H9 (cell line): ENCODE measurements at regions not wholly inside any gene's neighbourhood (a gene's known extent, or its start where the extent isn't known, plus 50 kb on each side); places are given as distances from the start of the nearest gene placed in this dataset.

Experiments
- DNase-seq: peaks from one replicate; pipeline ENCODE4 v3.0.0-alpha.2; 2017
- H2AFZ ChIP-seq: one replicate; pipeline ENCODE4 v1.6.1; 2013; ENCODE audit warnings: mild to moderate bottlenecking, low read length, control low read depth, moderate library complexity
- H2AK5ac ChIP-seq: 2 replicates; pipeline ENCODE4 v1.6.1; 2013; ENCODE audit warnings: low read length, control low read depth, mixed read lengths; ENCODE audit not compliant: insufficient read length
- H2BK120ac ChIP-seq: one replicate; pipeline ENCODE4 v1.6.1; 2013; ENCODE audit warnings: low read depth, mild to moderate bottlenecking, low read length, control low read depth, inconsistent platforms; ENCODE audit not compliant: poor library complexity, severe bottlenecking
- H2BK12ac ChIP-seq: 2 replicates; pipeline ENCODE4 v1.6.1; 2013; ENCODE audit warnings: low read length, control low read depth, mixed read lengths, low read depth; ENCODE audit not compliant: insufficient read length
- H2BK15ac ChIP-seq: 2 replicates; pipeline ENCODE4 v1.6.1; 2013; ENCODE audit warnings: low read depth, low read length, control low read depth
- H2BK20ac ChIP-seq: one replicate; pipeline ENCODE4 v1.6.1; 2013; ENCODE audit warnings: low read depth, mild to moderate bottlenecking, low read length, control low read depth, inconsistent platforms; ENCODE audit not compliant: poor library complexity, severe bottlenecking
- H2BK5ac ChIP-seq: 2 replicates; pipeline ENCODE4 v1.6.1; 2013; ENCODE audit warnings: low read length, control low read depth, mixed read lengths; ENCODE audit not compliant: insufficient read length
- H3K14ac ChIP-seq: 2 replicates; pipeline ENCODE4 v1.6.1; 2013; ENCODE audit warnings: low read length, control low read depth; ENCODE audit not compliant: insufficient read depth
- H3K18ac ChIP-seq: 2 replicates; pipeline ENCODE4 v1.6.1; 2013; ENCODE audit warnings: low read depth, mild to moderate bottlenecking, mixed read lengths, low read length, control low read depth; ENCODE audit not compliant: insufficient read length
- H3K23ac ChIP-seq: 2 replicates; pipeline ENCODE4 v1.6.1; 2013; ENCODE audit warnings: low read length, control low read depth, mixed read lengths, low read depth; ENCODE audit not compliant: insufficient read length
- H3K23me2 ChIP-seq: 2 replicates; pipeline ENCODE4 v1.6.1; 2013; ENCODE audit warnings: low read depth, mild to moderate bottlenecking, mixed read lengths, low read length, control low read depth; ENCODE audit not compliant: insufficient read length, poor library complexity, severe bottlenecking
- H3K27ac ChIP-seq: 2 replicates; pipeline ENCODE4 v1.5.1; 2013; ENCODE audit warnings: low read length, control low read depth, mixed read lengths, low read depth; ENCODE audit not compliant: insufficient read length
- H3K27me3 ChIP-seq: 2 replicates; pipeline ENCODE4 v1.6.1; 2013; ENCODE audit warnings: low read length, control low read depth, inconsistent platforms; ENCODE audit not compliant: insufficient read depth
- H3K4ac ChIP-seq: 2 replicates; pipeline ENCODE4 v1.6.1; 2013; ENCODE audit warnings: low read depth, mild to moderate bottlenecking, control low read depth, inconsistent platforms, low read length, moderate library complexity
- H3K4me1 ChIP-seq: 2 replicates; pipeline ENCODE4 v1.6.1; 2013; ENCODE audit warnings: low read length, control low read depth, inconsistent platforms; ENCODE audit not compliant: insufficient read depth
- H3K4me2 ChIP-seq: 2 replicates; pipeline ENCODE4 v1.6.1; 2013; ENCODE audit warnings: low read length, control low read depth, mixed read lengths; ENCODE audit not compliant: insufficient read length, insufficient read depth
- H3K56ac ChIP-seq: 2 replicates; pipeline ENCODE4 v1.6.1; 2013; ENCODE audit warnings: low read depth, mild to moderate bottlenecking, mixed read lengths, low read length, control low read depth; ENCODE audit not compliant: insufficient read length
- H3K79me1 ChIP-seq: 2 replicates; pipeline ENCODE4 v1.6.1; 2013; ENCODE audit warnings: low read depth, mild to moderate bottlenecking, moderate library complexity, low read length, control low read depth, inconsistent platforms; ENCODE audit not compliant: insufficient read depth, poor library complexity, severe bottlenecking
- H3K79me2 ChIP-seq: 2 replicates; pipeline ENCODE4 v1.6.1; 2013; ENCODE audit warnings: low read length, control low read depth, inconsistent platforms; ENCODE audit not compliant: insufficient read depth
- H3K9ac ChIP-seq: 2 replicates; pipeline ENCODE4 v1.6.1; 2013; ENCODE audit warnings: low read length, control low read depth, mixed read lengths; ENCODE audit not compliant: insufficient read length; ENCODE audit errors: extremely low read depth
- H3K9me3 ChIP-seq: one replicate; pipeline ENCODE4 v1.6.1; 2013; ENCODE audit warnings: low read depth, low read length, inconsistent platforms; ENCODE audit not compliant: control insufficient read depth
- H3T11ph ChIP-seq: one replicate; pipeline ENCODE4 v1.6.1; 2013; ENCODE audit warnings: mild to moderate bottlenecking, low read length, control low read depth, inconsistent platforms
- H4K20me1 ChIP-seq: one replicate; pipeline ENCODE4 v1.6.1; 2013; ENCODE audit not compliant: control insufficient read depth, insufficient read length, insufficient read depth
- H4K5ac ChIP-seq: 2 replicates; pipeline ENCODE4 v1.6.1; 2013; ENCODE audit warnings: low read depth, mild to moderate bottlenecking, mixed read lengths, low read length, control low read depth; ENCODE audit not compliant: insufficient read length
- H4K8ac ChIP-seq: replicated peaks from 2 replicates; pipeline ENCODE4 v1.6.1; 2013; ENCODE audit warnings: low read length, control low read depth, mixed read lengths, low read depth; ENCODE audit not compliant: insufficient read length
- H4K91ac ChIP-seq: 2 replicates; pipeline ENCODE4 v1.6.1; 2013; ENCODE audit warnings: low read depth, mild to moderate bottlenecking, moderate library complexity, mixed read lengths, low read length, control low read depth; ENCODE audit not compliant: insufficient read length
- H3K27ac Mint-ChIP-seq, 3 experiments: 2 replicates in 2 of 3; 3 replicates in 1 of 3; pipeline ENCODE4 v1.8.0; 2020 to 2021; ENCODE audit warnings: mixed read lengths in 3 of 3, mild to moderate bottlenecking in 1 of 3, moderate library complexity in 1 of 3
- H3K27me3 Mint-ChIP-seq: 2 replicates; pipeline ENCODE4 v1.8.0; 2021; ENCODE audit warnings: low read depth, mild to moderate bottlenecking, moderate library complexity, mixed read lengths
- H3K36me3 Mint-ChIP-seq, 3 experiments: 2 replicates in 2 of 3; 3 replicates in 1 of 3; pipeline ENCODE4 v1.8.0; 2020 to 2021; ENCODE audit warnings: low read depth in 3 of 3, mixed read lengths in 3 of 3; ENCODE audit not compliant: insufficient read depth in 1 of 3
- H3K4me1 Mint-ChIP-seq, 2 experiments: 2 replicates each; pipeline ENCODE4 v1.8.0; 2020; ENCODE audit warnings: mixed read lengths in 2 of 2
- H3K4me3 Mint-ChIP-seq, 2 experiments: 2 replicates in 1 of 2; 3 replicates in 1 of 2; pipeline ENCODE4 v1.8.0; 2020 to 2021; ENCODE audit warnings: mild to moderate bottlenecking in 2 of 2, mixed read lengths in 2 of 2, moderate library complexity in 1 of 2
- H3K9me3 Mint-ChIP-seq, 2 experiments: 2 replicates in 1 of 2; 3 replicates in 1 of 2; pipeline ENCODE4 v1.8.0; 2020; ENCODE audit warnings: mild to moderate bottlenecking in 2 of 2, mixed read lengths in 2 of 2, moderate library complexity in 1 of 2
- TF ChIP-seq, protein P1 (sequence below): fragments of 200-600 bp; sonication (generic); conservative IDR thresholded peaks from 3 replicates; pipeline ENCODE4 v1.8.0; 2021; ENCODE audit warnings: antibody characterized with exemption, mild to moderate bottlenecking

DNA sequence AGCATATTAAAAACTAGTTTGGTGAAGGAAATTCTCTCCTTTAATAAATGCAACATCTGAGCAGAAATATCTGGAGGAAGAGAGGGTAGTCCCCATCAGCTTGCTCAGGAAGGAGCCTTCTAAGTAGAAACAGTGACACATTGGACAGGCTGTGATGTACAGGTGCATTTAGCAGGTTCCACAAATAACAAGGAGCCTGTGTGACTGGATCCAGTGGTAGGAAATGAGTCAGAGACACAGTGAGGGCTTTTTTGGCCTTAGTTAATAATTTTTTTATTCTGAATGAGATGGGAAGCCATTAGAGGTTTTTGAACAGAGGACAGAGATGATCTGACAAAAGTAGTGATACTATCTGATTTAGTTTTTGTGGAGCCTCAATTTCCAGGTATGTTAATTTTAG lies 738.9 kb upstream of the PTBP2 start:
- Histone ChIP-seq H2AK5ac (no peak overlapping the region), H4K5ac (no peak overlapping the region), H4K91ac (no peak overlapping the region), H3K23me2 (no peaks in the 10 kb centered on the region), H3K4me1 (no peaks in the 10 kb centered on the region), H3K56ac (no peak overlapping the region), H3K4ac (no peak overlapping the region), H2BK5ac (no peak overlapping the region), H3K18ac (no peak overlapping the region), H3K4me2 (no peak overlapping the region), H3K79me2 (no peaks in the 10 kb centered on the region), H3T11ph (no peak overlapping the region), H3K79me1 (no peaks in the 10 kb centered on the region), H2BK12ac (no peak overlapping the region), H4K8ac (no peak overlapping the region), H2BK20ac (no peak overlapping the region), H4K20me1 (no peaks in the 10 kb centered on the region), H3K27me3 (no peaks in the 10 kb centered on the region), H3K9me3 (no peaks in the 10 kb centered on the region), H3K27ac (no peak overlapping the region), H3K9ac (no peak overlapping the region), H3K23ac (no peak overlapping the region), H3K14ac (no peak overlapping the region), H2BK15ac (no peak overlapping the region), H2BK120ac (no peak overlapping the region), H2AFZ (no peak overlapping the region)
- H3K36me3 Mint-ChIP-seq = no peaks in the 10 kb centered on the region
- no peaks in the 10 kb centered on the region for H3K27me3 Mint-ChIP-seq
- DNase-seq = no peak
- H3K4me3 Mint-ChIP-seq = no peak overlapping the region
- TF ChIP-seq, protein P1, sequence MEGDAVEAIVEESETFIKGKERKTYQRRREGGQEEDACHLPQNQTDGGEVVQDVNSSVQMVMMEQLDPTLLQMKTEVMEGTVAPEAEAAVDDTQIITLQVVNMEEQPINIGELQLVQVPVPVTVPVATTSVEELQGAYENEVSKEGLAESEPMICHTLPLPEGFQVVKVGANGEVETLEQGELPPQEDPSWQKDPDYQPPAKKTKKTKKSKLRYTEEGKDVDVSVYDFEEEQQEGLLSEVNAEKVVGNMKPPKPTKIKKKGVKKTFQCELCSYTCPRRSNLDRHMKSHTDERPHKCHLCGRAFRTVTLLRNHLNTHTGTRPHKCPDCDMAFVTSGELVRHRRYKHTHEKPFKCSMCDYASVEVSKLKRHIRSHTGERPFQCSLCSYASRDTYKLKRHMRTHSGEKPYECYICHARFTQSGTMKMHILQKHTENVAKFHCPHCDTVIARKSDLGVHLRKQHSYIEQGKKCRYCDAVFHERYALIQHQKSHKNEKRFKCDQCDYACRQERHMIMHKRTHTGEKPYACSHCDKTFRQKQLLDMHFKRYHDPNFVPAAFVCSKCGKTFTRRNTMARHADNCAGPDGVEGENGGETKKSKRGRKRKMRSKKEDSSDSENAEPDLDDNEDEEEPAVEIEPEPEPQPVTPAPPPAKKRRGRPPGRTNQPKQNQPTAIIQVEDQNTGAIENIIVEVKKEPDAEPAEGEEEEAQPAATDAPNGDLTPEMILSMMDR = no peak
- no peaks in the 10 kb centered on the region for H3K9me3 Mint-ChIP-seq
- H3K4me1 Mint-ChIP-seq = peaks cover 0 to 4% of the 10 kb centered on the region in 2 experiments; a peak in 1 of 4 replicates
- H3K27ac Mint-ChIP-seq = peak overlapping the region in 1 of 3 experiments; percentile 47; a peak in 1 of 7 replicates
